Prostate gland (tissue), 2 donors: ENCODE measurements at regions not wholly inside any gene's neighbourhood (a gene's known extent, or its start where the extent isn't known, plus 50 kb on each side); places are given as distances from the start of the nearest gene placed in this dataset.

Experiments used
- POLR2A ChIP-seq: fragments of 450-650 bp; IDR thresholded peaks from one replicate; pipeline ENCODE4 v1.6.1; 2016; ENCODE audit warnings: antibody characterized with exemption, mild to moderate bottlenecking
- TF ChIP-seq, protein P1 (sequence below), 4 experiments: fragments of 200-600 bp in 2 of 4; fragments of 450-650 bp in 2 of 4; sonication (generic) in 2 of 4; IDR thresholded peaks; 1 replicate in 3 of 4; 2 replicates in 1 of 4; pipeline ENCODE4 v1.5.1; 2016 to 2019; ENCODE audit warnings: antibody characterized with exemption in 4 of 4, mild to moderate bottlenecking in 2 of 4, moderate library complexity in 2 of 4

DNA sequence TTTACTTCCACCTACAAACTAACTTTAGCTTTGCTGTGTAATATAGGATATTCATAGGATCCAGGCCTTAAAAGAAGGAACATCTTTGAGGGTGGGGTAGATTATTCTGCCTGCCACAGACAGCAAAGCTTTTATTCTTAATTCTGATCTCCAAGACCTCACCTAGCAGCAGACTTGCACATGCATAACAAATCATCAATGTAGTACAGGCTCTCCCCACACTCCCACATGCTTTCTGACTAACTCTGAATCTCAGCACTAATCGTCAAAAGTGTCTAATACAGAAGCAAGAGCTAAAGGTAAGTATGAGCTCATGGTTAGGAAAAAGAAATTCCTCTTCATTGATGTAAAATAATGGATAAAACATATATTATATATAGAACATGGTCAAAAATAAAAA is 1468.5 kb upstream of the B3GALT2 start:
- TF ChIP-seq, protein P1, sequence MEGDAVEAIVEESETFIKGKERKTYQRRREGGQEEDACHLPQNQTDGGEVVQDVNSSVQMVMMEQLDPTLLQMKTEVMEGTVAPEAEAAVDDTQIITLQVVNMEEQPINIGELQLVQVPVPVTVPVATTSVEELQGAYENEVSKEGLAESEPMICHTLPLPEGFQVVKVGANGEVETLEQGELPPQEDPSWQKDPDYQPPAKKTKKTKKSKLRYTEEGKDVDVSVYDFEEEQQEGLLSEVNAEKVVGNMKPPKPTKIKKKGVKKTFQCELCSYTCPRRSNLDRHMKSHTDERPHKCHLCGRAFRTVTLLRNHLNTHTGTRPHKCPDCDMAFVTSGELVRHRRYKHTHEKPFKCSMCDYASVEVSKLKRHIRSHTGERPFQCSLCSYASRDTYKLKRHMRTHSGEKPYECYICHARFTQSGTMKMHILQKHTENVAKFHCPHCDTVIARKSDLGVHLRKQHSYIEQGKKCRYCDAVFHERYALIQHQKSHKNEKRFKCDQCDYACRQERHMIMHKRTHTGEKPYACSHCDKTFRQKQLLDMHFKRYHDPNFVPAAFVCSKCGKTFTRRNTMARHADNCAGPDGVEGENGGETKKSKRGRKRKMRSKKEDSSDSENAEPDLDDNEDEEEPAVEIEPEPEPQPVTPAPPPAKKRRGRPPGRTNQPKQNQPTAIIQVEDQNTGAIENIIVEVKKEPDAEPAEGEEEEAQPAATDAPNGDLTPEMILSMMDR (IDR thresholded peaks at IDR 0.05): no peak
- TF ChIP-seq POLR2A: no peak
